MM.1S (cell line): ENCODE measurements at regions not wholly inside any gene's neighbourhood (a gene's known extent, or its start where the extent isn't known, plus 50 kb on each side); places are given as distances from the start of the nearest gene placed in this dataset.

Experiments used
- DNase-seq: peaks from one replicate; pipeline ENCODE4 v3.0.0-alpha.2; 2015
- H2AFZ ChIP-seq: fragments of 300-600 bp; sonication (generic); 2 replicates; pipeline ENCODE4 v1.6.0; 2016; ENCODE audit warnings: antibody characterized with exemption, low read length
- H3F3A ChIP-seq: fragments of 300-600 bp; sonication (generic); 2 replicates; pipeline ENCODE4 v1.6.1; 2016; ENCODE audit warnings: mild to moderate bottlenecking, antibody characterized with exemption, low read length, moderate library complexity, mixed read lengths; ENCODE audit not compliant: insufficient read depth
- H3K27ac ChIP-seq: fragments of 300-600 bp; sonication (generic); 2 replicates; pipeline ENCODE4 v1.5.1; 2016; ENCODE audit warnings: mild to moderate bottlenecking, low read length
- H3K27me3 ChIP-seq: fragments of 300-600 bp; sonication (generic); replicated peaks from 2 replicates; pipeline ENCODE4 v1.6.0; 2016; ENCODE audit warnings: low read length; ENCODE audit not compliant: insufficient read depth
- H3K36me3 ChIP-seq: fragments of 300-600 bp; sonication (generic); replicated peaks from 2 replicates; pipeline ENCODE4 v1.6.1; 2016; ENCODE audit warnings: mild to moderate bottlenecking, low read length, mixed read lengths; ENCODE audit not compliant: insufficient read depth
- H3K4me1 ChIP-seq: fragments of 300-600 bp; sonication (generic); 2 replicates; pipeline ENCODE4 v1.6.1; 2016; ENCODE audit warnings: low read length, mixed read lengths
- H3K4me2 ChIP-seq: fragments of 300-600 bp; sonication (generic); 2 replicates; pipeline ENCODE4 v1.6.0; 2016; ENCODE audit warnings: low read depth, low read length
- H3K4me3 ChIP-seq: fragments of 300-600 bp; sonication (generic); 2 replicates; pipeline ENCODE4 v1.5.1; 2016; ENCODE audit warnings: low read length, mixed read lengths
- H3K79me2 ChIP-seq: fragments of 300-600 bp; sonication (generic); 2 replicates; pipeline ENCODE4 v1.6.1; 2016; ENCODE audit warnings: mixed run types, low read length, mixed read lengths
- H3K9ac ChIP-seq: fragments of 300-600 bp; sonication (generic); 2 replicates; pipeline ENCODE4 v1.6.1; 2016; ENCODE audit warnings: low read length, mixed read lengths
- H3K9me2 ChIP-seq: fragments of 300-600 bp; sonication (generic); replicated peaks from 2 replicates; pipeline ENCODE4 v1.6.1; 2016; ENCODE audit warnings: mild to moderate bottlenecking, low read length, mixed read lengths; ENCODE audit not compliant: insufficient read depth
- H3K9me3 ChIP-seq: fragments of 300-600 bp; sonication (generic); replicated peaks from 2 replicates; pipeline ENCODE4 v1.6.1; 2016; ENCODE audit warnings: mild to moderate bottlenecking, low read length, mixed read lengths; ENCODE audit not compliant: insufficient read depth
- H4K20me1 ChIP-seq: fragments of 300-600 bp; sonication (generic); 2 replicates; pipeline ENCODE4 v1.6.1; 2016; ENCODE audit warnings: mild to moderate bottlenecking, low read length, moderate library complexity, mixed read lengths; ENCODE audit not compliant: insufficient read depth
- CTCF ChIP-seq: fragments of 300-600 bp; sonication (generic); IDR thresholded peaks from 2 replicates; pipeline ENCODE4 v1.5.1; 2016; ENCODE audit warnings: antibody characterized with exemption, low read length, mixed read lengths
- EZH2 ChIP-seq: fragments of 300-600 bp; sonication (generic); optimal IDR thresholded peaks from 2 replicates; pipeline ENCODE3; 2017; ENCODE audit warnings: low read depth, mild to moderate bottlenecking, antibody characterized with exemption, low read length, mixed read lengths
- EZH2phosphoT487 ChIP-seq: fragments of 300-600 bp; sonication (generic); IDR thresholded peaks from 2 replicates; pipeline ENCODE4 v1.6.1; 2018; ENCODE audit warnings: antibody characterized with exemption, low read length

- H3K9me3 ChIP-seq, result no peaks in the 10 kb centered on the region
- TF ChIP-seq CTCF, result no peak
- TF ChIP-seq EZH2, result no peak
- TF ChIP-seq EZH2phosphoT487, result no peak
- H3F3A ChIP-seq, result no peaks in the 10 kb centered on the region
- no peak for DNase-seq
- no peak overlapping the region for H2AFZ ChIP-seq
- no peaks in the 10 kb centered on the region for H3K4me1 ChIP-seq
- no peak overlapping the region for H3K4me3 ChIP-seq
- H3K79me2 ChIP-seq, result no peaks in the 10 kb centered on the region
- H3K36me3 ChIP-seq, result no peaks in the 10 kb centered on the region
- H3K27me3 ChIP-seq, result no peaks in the 10 kb centered on the region
- no peak overlapping the region for H3K27ac ChIP-seq
- no peak overlapping the region for H3K9ac ChIP-seq
- no peak overlapping the region for H3K4me2 ChIP-seq
- H4K20me1 ChIP-seq, result no peaks in the 10 kb centered on the region
- no peaks in the 10 kb centered on the region for H3K9me2 ChIP-seq
Observed at GRCh38 chr12:34397591-34398365, 375.5 kb downstream of the ALG10 start.

- no peaks in the 10 kb centered on the region for H3K9me3 ChIP-seq
- no peaks in the 10 kb centered on the region for H3K4me1 ChIP-seq
- no peaks in the 10 kb centered on the region for H3K79me2 ChIP-seq
- no peaks in the 10 kb centered on the region for H3F3A ChIP-seq
- no peaks in the 10 kb centered on the region for H3K36me3 ChIP-seq
- no peak overlapping the region for H3K9ac ChIP-seq
- no peaks in the 10 kb centered on the region for H3K27me3 ChIP-seq
- H3K9me2 ChIP-seq, result no peaks in the 10 kb centered on the region
- TF ChIP-seq EZH2phosphoT487 (no peak), EZH2 (no peak), CTCF (no peak)
- DNase-seq, result no peak
- H3K27ac ChIP-seq, result no peak overlapping the region
- no peak overlapping the region for H3K4me3 ChIP-seq
- no peak overlapping the region for H3K4me2 ChIP-seq
- no peak overlapping the region for H2AFZ ChIP-seq
- H4K20me1 ChIP-seq, result no peaks in the 10 kb centered on the region
Observed at GRCh38 chr12:34398366-34398705, 376.0 kb downstream of the ALG10 start.

- Histone ChIP-seq H3F3A (no peaks in the 10 kb centered on the region), H3K9me2 (no peaks in the 10 kb centered on the region)
Observed at GRCh38 chr12:34398706-34399630, 376.7 kb downstream of the ALG10 start.

More at GRCh38 chr12:34398706-34399630, 376.7 kb downstream of the ALG10 start:
- no peaks in the 10 kb centered on the region for H4K20me1 ChIP-seq
- no peak overlapping the region for H3K4me2 ChIP-seq
- no peak overlapping the region for H2AFZ ChIP-seq
- no peaks in the 10 kb centered on the region for H3K79me2 ChIP-seq
- no peak overlapping the region for H3K4me3 ChIP-seq
- H3K36me3 ChIP-seq, result no peaks in the 10 kb centered on the region
- TF ChIP-seq CTCF (no peak), EZH2phosphoT487 (no peak), EZH2 (no peak)
- H3K9me3 ChIP-seq, result no peaks in the 10 kb centered on the region
- H3K27ac ChIP-seq, result no peak overlapping the region
- DNase-seq, result no peak
- H3K4me1 ChIP-seq, result no peaks in the 10 kb centered on the region
- H3K9ac ChIP-seq, result no peak overlapping the region
- H3K27me3 ChIP-seq, result no peaks in the 10 kb centered on the region
